Activated CD8-positive, alpha-beta memory T cell treated with anti-CD3 and anti-CD28 coated beads, Interleukin-2, amount 10 ng/mL, durations not matched to agents 7 days and 5 days (primary cell): ENCODE measurements at regions not wholly inside any gene's neighbourhood (a gene's known extent, or its start where the extent isn't known, plus 50 kb on each side); places are given as distances from the start of the nearest gene placed in this dataset.
"Not testable (repeated sequence)": the region's sequence is repeated elsewhere in the genome, so short reads cannot be mapped to it uniquely, and the experiment has no call there.

Experiments
- ATAC-seq: fragments of 150-1000 bp; cut with Tn5 transposase; one replicate; pipeline ENCODE4 v1.10.0; 2021; ENCODE audit warnings: moderate library complexity
- CTCF ChIA-PET: fragments of 350-600 bp; sonication (Branson Sonifier 250); formaldehyde crosslinking; loops from one replicate; lab custom pipeline; 2021; ENCODE audit warnings: antibody characterized with exemption; lab: Charles Lee
- DNase-seq: peaks from one replicate; pipeline ENCODE4 v3.0.0-alpha.2; 2020
- H3K27ac Mint-ChIP-seq: one replicate; pipeline ENCODE4 v1.8.0; 2021; ENCODE audit warnings: mild to moderate bottlenecking, mixed read lengths
- H3K27me3 Mint-ChIP-seq: one replicate; pipeline ENCODE4 v1.8.0; 2021; ENCODE audit warnings: mixed read lengths
- H3K36me3 Mint-ChIP-seq: one replicate; pipeline ENCODE4 v1.8.0; 2021; ENCODE audit warnings: mild to moderate bottlenecking, mixed read lengths
- H3K4me1 Mint-ChIP-seq: one replicate; pipeline ENCODE4 v1.8.0; 2021; ENCODE audit warnings: mixed read lengths
- H3K4me3 Mint-ChIP-seq: one replicate; pipeline ENCODE4 v1.8.0; 2021; ENCODE audit warnings: mild to moderate bottlenecking, moderate library complexity, mixed read lengths
- H3K9me3 Mint-ChIP-seq: one replicate; pipeline ENCODE4 v1.8.0; 2022; ENCODE audit warnings: low read depth, mixed read lengths

- Mint-ChIP-seq H3K36me3 (no peaks in the 10 kb centered on the region), H3K4me1 (no peaks in the 10 kb centered on the region), H3K27ac (no peak overlapping the region), H3K4me3 (no peak overlapping the region), H3K9me3 (no peaks in the 10 kb centered on the region), H3K27me3 (no peaks in the 10 kb centered on the region)
- DNase-seq = no peak
- CTCF ChIA-PET = no interaction called here
- ATAC-seq = no peak
Measured at GRCh38 chr16:25403852-25404251, 146.2 kb upstream of the ZKSCAN2 start.

GRCh38 chr16:25395528-25395927 is 137.9 kb upstream of the ZKSCAN2 start:
- ATAC-seq (no peak), DNase-seq (no peak)
- CTCF ChIA-PET = no interaction called here

GRCh38 chr16:25390761-25391160 is 133.1 kb upstream of the ZKSCAN2 start:
- no peaks in the 10 kb centered on the region for H3K4me1 Mint-ChIP-seq
- peaks cover under 1% of the 10 kb centered on the region for H3K9me3 Mint-ChIP-seq
- no peaks in the 10 kb centered on the region for H3K36me3 Mint-ChIP-seq
- no peaks in the 10 kb centered on the region for H3K27me3 Mint-ChIP-seq
- ATAC-seq (no peak), DNase-seq (no peak)
- CTCF ChIA-PET = no interaction called here
- no peak overlapping the region for H3K27ac Mint-ChIP-seq
- H3K4me3 Mint-ChIP-seq = no peak overlapping the region

More at GRCh38 chr16:25395528-25395927, 137.9 kb upstream of the ZKSCAN2 start:
- H3K36me3 Mint-ChIP-seq = no peaks in the 10 kb centered on the region
- H3K4me3 Mint-ChIP-seq = no peak overlapping the region
- no peak overlapping the region for H3K27ac Mint-ChIP-seq
- H3K4me1 Mint-ChIP-seq = no peaks in the 10 kb centered on the region
- H3K9me3 Mint-ChIP-seq = peaks cover 4% of the 10 kb centered on the region
- H3K27me3 Mint-ChIP-seq = no peaks in the 10 kb centered on the region

- ATAC-seq (no peak), DNase-seq (no peak)
- CTCF ChIA-PET = no interaction called here
- no peaks in the 10 kb centered on the region for H3K27me3 Mint-ChIP-seq
- H3K36me3 Mint-ChIP-seq = no peaks in the 10 kb centered on the region
- no peaks in the 10 kb centered on the region for H3K9me3 Mint-ChIP-seq
- H3K4me1 Mint-ChIP-seq = no peaks in the 10 kb centered on the region
- H3K4me3 Mint-ChIP-seq = no peak overlapping the region
- H3K27ac Mint-ChIP-seq = no peak overlapping the region
Measured at GRCh38 chr16:25374556-25374955, 116.9 kb upstream of the ZKSCAN2 start.

GRCh38 chr16:25372716-25373115 is 115.1 kb upstream of the ZKSCAN2 start:
- H3K27ac Mint-ChIP-seq = no peak overlapping the region
- no peak for ATAC-seq
- no peak for DNase-seq
- no peaks in the 10 kb centered on the region for H3K27me3 Mint-ChIP-seq
- peaks cover 2% of the 10 kb centered on the region for H3K9me3 Mint-ChIP-seq
- H3K4me1 Mint-ChIP-seq = no peaks in the 10 kb centered on the region
- no peak overlapping the region for H3K4me3 Mint-ChIP-seq
- H3K36me3 Mint-ChIP-seq = no peaks in the 10 kb centered on the region
- CTCF ChIA-PET = no interaction called here

GRCh38 chr16:25371342-25371741 is 113.7 kb upstream of the ZKSCAN2 start:
- Mint-ChIP-seq H3K27me3 (no peaks in the 10 kb centered on the region), H3K36me3 (no peaks in the 10 kb centered on the region), H3K4me3 (no peak overlapping the region), H3K27ac (no peak overlapping the region), H3K9me3 (peaks cover 2% of the 10 kb centered on the region), H3K4me1 (no peaks in the 10 kb centered on the region)
- CTCF ChIA-PET = no interaction called here
- DNase-seq = no peak
- ATAC-seq = no peak

GRCh38 chr16:25370541-25370940 is 112.9 kb upstream of the ZKSCAN2 start:
- CTCF ChIA-PET = no interaction called here
- Mint-ChIP-seq H3K4me1 (no peaks in the 10 kb centered on the region), H3K36me3 (no peaks in the 10 kb centered on the region), H3K4me3 (no peak overlapping the region), H3K27me3 (no peaks in the 10 kb centered on the region), H3K9me3 (peaks cover 2% of the 10 kb centered on the region), H3K27ac (no peak overlapping the region)
- ATAC-seq (no peak), DNase-seq (no peak)

DNA sequence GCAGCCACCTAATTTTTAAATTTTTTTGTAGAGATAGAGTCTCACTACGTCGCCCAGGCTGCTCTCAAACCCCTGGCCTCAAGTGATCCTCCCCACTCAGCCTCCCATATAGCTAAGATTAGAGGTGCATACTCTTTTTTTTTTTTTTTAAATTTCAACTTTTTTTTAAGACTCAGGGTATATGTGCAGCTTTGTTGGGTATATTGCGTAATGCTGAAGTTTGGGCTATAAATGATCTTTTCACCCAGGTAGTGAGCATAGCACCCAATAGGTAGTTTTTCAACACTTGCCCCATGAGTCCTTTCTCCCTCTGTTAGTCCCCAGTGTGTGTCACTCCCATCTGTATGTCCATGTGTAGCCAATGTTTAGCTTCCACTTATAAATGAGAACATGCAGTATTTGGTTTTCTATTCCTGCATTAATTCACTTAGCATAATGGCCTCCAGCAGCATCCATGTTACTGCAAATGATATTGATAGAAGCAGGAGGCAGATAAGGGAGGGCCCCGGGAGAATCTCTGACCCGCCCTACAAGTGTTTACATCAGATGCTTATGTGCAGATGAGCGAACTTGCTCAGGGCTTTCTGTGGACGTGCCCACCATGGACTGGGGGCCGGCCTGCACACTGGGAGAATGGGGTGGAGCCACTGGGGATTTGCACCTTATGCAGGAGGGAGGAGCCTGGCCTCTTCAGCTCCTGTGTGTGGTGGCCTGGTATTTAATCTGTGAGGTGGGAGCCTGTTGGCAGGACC is 110.3 kb upstream of the ZKSCAN2 start:
- Mint-ChIP-seq H3K27ac (no peak overlapping the region), H3K36me3 (no peaks in the 10 kb centered on the region), H3K4me1 (no peaks in the 10 kb centered on the region), H3K27me3 (peaks cover 3% of the 10 kb centered on the region), H3K4me3 (no peak overlapping the region), H3K9me3 (peaks cover 2% of the 10 kb centered on the region)
- DNase-seq = no peak
- CTCF ChIA-PET = no interaction called here
- ATAC-seq = no peak

DNA sequence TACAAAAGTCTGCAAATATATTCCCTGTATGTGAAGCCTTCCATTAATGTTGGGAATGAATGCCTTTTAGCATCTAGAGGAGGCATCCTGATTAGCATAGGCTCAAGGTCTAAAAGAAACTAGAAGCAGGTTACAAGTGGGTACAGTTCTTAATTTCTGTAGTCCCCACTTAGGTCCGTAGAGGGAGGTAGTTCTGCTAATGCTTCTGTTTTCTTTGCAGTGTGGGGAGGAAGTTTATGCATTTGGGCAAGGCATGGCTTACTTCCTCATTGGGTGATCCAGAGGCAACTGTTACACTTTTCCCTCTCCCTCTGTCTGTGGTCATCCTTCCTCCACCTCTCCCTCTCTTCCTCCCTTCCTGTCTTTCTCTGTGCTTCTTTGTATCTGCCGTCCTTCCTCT is 108.4 kb upstream of the ZKSCAN2 start:
- peaks cover 3% of the 10 kb centered on the region for H3K27me3 Mint-ChIP-seq
- H3K9me3 Mint-ChIP-seq = peaks cover 2% of the 10 kb centered on the region
- no peaks in the 10 kb centered on the region for H3K4me1 Mint-ChIP-seq
- CTCF ChIA-PET = no interaction called here
- H3K36me3 Mint-ChIP-seq = no peaks in the 10 kb centered on the region
- H3K27ac Mint-ChIP-seq = no peak overlapping the region
- no peak overlapping the region for H3K4me3 Mint-ChIP-seq
- DNase-seq = no peak
- ATAC-seq = no peak

DNA sequence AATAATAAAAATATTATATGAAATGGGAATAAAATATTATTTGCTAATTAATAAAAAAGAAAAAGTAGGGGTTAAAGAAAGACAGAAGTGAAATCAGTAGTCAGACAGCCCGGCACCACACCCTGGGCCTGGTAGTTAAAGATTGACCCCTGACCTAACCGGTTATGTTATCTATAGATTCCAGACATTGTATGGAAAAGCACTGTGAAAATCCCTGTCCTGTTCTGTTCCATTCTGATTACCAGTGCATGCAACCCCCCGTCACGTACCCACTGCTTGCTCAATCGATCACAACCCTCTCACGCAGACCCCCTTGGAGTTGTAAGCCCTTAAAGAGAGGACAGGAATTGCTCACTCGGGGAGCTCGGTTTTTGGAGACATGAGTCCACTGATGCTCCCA is 101.9 kb upstream of the ZKSCAN2 start:
- H3K27me3 Mint-ChIP-seq, H3K4me1 Mint-ChIP-seq, DNase-seq, H3K9me3 Mint-ChIP-seq, ATAC-seq, H3K27ac Mint-ChIP-seq, H3K36me3 Mint-ChIP-seq, H3K4me3 Mint-ChIP-seq, CTCF ChIA-PET: not testable (repeated sequence)

- Mint-ChIP-seq H3K36me3 (no peaks in the 10 kb centered on the region), H3K4me3 (no peak overlapping the region), H3K27ac (no peak overlapping the region), H3K9me3 (no peaks in the 10 kb centered on the region), H3K4me1 (no peaks in the 10 kb centered on the region), H3K27me3 (peaks cover 2% of the 10 kb centered on the region)
- CTCF ChIA-PET = no interaction called here
- DNase-seq = no peak
- ATAC-seq = no peak
Measured at GRCh38 chr16:25344006-25344405, 86.4 kb upstream of the ZKSCAN2 start.

- H3K4me1 Mint-ChIP-seq = no peaks in the 10 kb centered on the region
- no peak overlapping the region for H3K4me3 Mint-ChIP-seq
- peaks cover 2% of the 10 kb centered on the region for H3K27me3 Mint-ChIP-seq
- ATAC-seq = no peak
- no peaks in the 10 kb centered on the region for H3K9me3 Mint-ChIP-seq
- no peak for DNase-seq
- H3K36me3 Mint-ChIP-seq = no peaks in the 10 kb centered on the region
- CTCF ChIA-PET = no interaction called here
- H3K27ac Mint-ChIP-seq = no peak overlapping the region
Measured at GRCh38 chr16:25340973-25341372, 83.3 kb upstream of the ZKSCAN2 start.

- no peak for DNase-seq
- CTCF ChIA-PET = no interaction called here
Measured at GRCh38 chr16:25317732-25318316, 60.2 kb upstream of the ZKSCAN2 start.

DNA sequence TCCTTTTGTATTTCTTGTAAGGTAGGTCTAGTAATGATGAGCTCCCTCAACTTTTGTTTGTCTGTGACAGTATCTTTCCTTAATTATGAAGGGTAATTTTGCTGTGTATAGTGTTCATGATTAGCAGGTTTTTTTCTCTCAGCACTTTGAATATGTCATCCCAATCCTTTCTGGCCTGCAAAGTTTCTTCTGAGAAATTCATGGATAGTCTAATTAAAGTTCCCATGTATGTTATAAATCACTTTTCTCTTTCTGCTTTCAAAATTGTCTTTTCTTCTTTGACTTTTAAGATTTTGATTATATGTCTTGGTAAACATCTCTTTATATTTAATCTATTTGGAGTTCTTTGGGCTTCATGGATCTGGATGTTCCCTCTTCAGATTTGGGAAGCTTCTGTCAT is 54.3 kb upstream of the ZKSCAN2 start:
- ATAC-seq = no peak
- Mint-ChIP-seq H3K9me3 (peaks cover 14% of the 10 kb centered on the region), H3K27ac (no peak overlapping the region), H3K4me3 (no peak overlapping the region), H3K36me3 (no peaks in the 10 kb centered on the region), H3K4me1 (no peaks in the 10 kb centered on the region), H3K27me3 (no peaks in the 10 kb centered on the region)
- no peak for DNase-seq
- CTCF ChIA-PET = no interaction called here

More at GRCh38 chr16:25317732-25318316, 60.2 kb upstream of the ZKSCAN2 start:
- no peak overlapping the region for H3K4me3 Mint-ChIP-seq
- H3K27me3 Mint-ChIP-seq = peaks cover 4% of the 10 kb centered on the region
- no peaks in the 10 kb centered on the region for H3K4me1 Mint-ChIP-seq
- no peak overlapping the region for H3K27ac Mint-ChIP-seq
- H3K9me3 Mint-ChIP-seq = peaks cover 9% of the 10 kb centered on the region
- ATAC-seq = no peak
- peaks cover 2% of the 10 kb centered on the region for H3K36me3 Mint-ChIP-seq
